ENCODE measurements at regions not wholly inside any gene's neighbourhood (a gene's known extent, or its start where the extent isn't known, plus 50 kb on each side); places are given as distances from the start of the nearest gene placed in this dataset.

DNA sequence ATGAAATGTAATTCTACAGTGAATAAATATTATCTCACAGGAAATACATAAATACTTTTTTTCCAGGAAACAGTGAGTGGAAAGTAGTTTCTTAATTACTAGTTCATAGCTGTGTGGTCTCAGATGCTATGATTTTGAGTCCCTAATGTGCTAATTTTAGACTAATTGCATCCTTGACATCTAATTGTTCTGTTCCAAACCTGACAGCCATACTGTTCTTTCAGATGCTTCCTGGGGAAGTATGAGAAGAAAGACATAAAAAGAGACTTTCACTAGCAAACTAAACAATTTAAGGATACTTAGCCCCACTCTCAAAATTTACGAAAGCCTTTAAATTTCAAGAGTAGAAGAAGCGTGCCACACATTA lies 350.9 kb upstream of the CDH20 start:
- DNase-seq (ENCODE audit: low spot score) = no peak

DNA sequence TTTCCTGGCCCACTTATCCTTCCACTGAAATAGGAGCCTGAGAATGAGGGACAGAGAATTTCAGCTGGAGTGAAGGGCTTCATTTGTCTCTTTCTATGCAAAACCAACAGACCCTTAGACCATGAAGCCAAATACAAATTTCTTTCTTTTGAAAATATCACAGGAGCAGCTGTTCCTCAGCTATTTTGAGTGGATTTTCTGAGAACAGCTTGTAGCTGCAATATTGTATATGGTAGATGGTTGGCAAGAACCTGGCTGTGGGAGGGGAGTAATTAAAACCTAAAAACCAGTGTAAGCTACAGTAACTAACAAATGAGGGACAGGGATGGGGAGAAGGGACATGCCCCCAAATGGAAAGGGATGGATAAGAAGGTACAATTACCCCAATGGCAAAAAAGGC lies 350.3 kb upstream of the CDH20 start:
- DNase-seq (ENCODE audit: low spot score) = no peak

DNA sequence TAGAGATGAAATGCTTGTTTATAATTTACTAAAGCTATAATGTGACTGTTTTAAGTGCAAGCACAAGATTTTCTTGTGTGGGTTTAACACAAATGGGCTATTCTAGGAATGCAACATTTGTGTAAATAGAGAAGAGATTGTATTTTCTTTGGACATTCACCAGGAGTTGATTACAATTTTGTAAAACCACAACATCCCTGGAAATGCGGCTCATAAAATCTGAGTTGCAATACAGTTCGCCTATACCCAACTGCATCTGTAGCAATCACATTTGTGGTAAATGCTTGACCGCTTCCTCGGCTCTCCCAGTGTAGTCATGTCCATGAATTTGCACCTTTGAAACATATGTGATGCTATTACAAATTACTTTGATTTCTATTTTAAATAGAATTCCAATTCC lies 348.7 kb upstream of the CDH20 start:
- DNase-seq (ENCODE audit: low spot score) = no peak

DNA sequence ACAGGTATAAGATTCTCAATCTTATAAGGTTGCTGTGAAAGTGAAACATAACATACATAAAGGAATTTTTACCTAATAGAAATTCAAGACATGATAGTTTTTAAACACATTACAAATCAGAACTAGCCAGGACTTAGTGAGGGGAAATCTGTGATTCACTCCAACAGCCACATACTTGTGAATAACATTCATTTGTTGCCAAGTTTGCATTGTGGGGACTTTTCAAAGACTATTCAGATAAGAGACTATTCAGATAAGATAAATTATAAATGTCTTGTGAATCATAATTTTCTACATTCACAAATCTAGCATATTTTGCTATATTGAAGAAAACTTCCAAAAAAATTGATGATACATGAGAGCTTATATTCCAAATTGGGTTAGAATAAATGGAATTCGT lies 345.3 kb upstream of the CDH20 start:
- no peak for DNase-seq (ENCODE audit: low spot score)

DNA sequence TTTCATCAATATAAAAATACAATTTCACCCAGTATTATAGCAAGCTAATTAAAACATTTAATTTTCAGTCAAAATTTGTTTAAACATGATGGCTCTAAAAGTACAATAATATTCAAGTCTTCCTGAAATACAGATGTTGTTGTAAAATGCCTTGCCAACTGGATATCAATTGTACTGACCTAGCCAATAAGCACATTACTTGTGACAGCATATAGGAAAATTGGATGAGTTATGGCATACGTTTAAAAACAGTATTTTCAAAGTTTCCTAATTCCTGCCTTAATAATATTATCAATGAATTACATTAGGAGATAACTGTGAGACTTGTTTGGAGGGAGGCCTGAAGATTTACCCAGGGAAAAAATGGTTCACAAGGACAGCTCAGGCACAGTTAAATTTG lies 336.9 kb upstream of the CDH20 start:
- no peak for DNase-seq (ENCODE audit: low spot score)

DNA sequence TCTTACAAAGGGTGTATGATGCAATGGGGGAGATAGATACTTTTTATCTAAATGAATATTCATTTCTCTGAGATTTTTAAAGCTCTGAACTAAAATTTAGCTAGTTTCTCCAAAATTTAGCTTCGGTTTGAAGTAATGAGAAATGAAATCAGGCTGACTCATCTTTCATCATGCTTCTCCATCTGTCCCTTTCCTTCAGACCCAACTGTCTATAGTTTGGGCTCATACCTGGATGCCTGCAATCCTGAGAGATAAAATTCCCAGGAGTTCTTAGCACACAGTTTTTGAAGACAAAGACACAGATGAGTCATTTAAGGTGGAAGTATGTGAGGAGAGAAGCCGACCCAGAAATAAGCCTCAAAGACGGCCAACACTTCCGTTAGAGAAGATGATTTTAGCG lies 336.4 kb upstream of the CDH20 start:
- DNase-seq (ENCODE audit: low spot score) = no peak

DNA sequence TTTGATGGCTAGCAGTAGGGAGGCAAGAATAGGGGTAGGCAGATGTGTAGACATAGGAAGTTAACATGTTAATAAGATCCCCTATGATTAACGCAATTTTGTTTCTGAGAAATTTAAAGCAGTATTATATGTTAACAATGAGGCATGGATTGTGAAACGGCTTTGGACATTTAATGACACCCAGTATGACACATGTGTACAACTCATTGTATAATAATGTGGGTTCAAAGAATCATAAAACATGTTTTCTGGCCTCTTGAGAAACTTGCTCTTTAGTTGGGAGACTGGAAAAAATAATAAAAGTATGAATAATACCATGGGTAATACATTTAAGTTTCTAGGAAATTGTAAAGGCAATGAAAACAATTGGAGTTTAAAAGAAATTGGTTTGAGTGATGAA lies 332.1 kb upstream of the CDH20 start:
- DNase-seq (ENCODE audit: low spot score) = no peak

DNA sequence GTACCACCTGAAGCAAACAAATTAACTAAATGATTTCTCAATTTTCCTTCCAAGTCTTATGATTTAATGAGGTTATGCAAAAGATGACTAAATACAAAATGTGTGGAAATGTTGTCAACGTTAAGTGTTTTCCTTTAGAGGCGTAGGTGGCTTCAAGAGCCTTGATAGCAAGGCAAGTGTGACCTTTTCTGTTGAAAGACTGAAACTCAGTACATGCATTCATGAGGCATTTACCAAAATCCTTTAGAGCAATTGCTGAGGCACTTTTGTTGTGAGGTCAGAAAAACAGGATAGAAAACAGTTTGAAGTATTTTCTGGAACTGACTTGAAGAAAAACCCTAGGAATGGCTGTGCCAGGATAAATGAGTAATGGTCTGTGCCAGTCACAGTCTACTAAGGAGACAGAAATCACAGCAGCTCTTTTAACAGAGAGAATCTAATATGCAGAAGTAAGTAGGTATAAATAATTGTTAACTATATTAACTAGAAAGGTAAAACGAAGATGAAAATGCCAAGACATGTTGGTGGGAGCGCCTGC lies 326.5 kb upstream of the CDH20 start:
- no peak for DNase-seq (ENCODE audit: low spot score)

DNA sequence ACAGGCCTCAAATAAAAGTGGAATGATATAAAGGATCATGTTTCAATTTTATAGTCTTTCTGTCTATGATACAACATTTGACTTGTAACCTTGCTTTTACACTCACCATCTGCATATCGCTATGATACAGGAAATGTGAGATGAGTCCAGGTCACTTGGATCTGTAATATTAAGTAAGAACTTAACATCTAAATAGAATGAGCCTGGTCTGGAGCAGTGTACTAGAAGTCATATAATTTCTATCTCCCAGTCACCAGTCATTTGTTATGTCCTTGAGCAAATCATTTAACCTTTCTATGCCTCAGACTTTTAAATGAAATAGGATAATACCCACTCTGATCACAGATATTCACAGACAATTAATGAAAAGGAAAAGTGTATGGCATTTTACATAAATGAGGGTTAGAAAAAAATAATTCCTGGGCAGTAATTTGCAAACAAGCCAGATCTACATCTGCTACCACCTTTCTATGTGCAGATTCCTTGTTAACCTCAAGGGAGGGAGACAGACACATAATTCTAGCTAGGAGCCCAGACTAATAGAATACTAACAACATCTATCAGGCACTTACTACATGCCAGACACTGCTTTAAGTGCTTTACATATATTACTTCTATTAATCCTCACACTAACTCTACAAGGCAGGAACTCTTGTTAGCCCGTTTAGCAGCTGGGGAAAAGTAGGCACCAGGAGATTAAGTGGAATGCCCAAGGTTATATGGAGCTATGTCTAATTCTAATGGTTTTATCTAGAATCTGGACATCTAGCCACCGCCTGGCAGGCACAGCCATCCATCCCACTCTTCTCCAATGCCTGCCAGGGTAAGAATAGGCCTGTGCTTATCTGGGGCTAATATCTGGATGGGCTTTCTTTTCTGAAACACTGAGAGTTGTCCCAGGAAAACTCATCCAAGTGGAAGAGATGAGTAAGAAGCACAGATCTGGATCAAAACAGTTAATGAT lies 313.6 kb upstream of the CDH20 start:
- no peak for DNase-seq (ENCODE audit: low spot score)

DNA sequence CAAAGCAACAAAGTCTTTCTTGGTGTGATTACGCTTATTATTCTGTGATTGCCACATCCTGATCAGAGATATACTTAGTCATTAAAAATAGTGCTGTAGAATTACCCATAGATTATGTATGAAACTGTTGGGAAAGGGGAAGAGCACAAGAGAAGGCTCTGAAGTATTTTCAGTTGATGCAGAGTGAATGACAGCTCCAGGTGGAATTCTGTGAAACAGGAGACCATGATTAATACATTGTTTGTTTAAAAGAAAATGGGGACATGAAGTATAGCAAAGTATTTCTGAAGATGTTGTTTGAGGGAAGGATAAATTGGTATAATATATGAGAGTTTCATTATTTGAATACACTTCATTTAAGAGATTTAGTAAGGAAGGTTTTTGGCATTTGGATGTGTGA lies 307.6 kb upstream of the CDH20 start:
- DNase-seq (ENCODE audit: low spot score) = no peak

DNA sequence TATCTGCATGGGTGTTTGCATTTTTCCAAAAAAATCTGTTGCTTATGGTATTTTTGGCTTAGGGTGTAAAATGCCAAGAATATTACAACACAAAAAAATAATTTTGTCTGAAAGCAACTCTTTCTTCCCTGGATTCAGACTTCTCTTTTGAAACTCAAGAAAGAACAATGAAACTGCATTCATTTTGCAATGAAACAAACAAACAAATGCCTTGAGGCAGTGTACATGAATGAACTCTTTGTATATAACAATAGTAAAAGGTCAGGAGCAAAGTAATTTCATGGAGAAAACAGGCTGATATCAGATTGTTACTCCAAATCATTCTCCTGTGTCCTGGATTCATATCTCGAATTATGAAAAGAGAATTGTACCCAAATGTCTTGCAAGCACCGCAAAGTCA lies 301.6 kb upstream of the CDH20 start:
- no peak for DNase-seq (ENCODE audit: low spot score)

DNA sequence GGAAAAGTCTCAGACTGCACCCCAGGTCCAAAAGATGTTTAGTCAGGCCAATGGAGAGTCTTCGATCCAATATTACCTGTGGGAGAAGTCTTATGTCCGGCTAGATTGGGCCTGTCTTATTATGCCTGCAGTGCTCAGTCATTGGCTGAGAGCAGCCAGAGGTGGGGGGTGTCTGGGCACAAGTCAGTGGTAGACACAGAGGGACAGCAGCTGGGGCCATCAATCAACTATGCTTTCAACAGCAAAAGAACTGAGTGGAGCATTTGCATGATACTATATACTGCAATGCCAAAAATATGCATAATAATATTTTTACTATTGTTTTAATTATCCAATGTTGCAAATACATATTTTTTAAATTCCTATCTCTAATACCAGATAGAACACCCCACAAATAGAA lies 298.6 kb upstream of the CDH20 start:
- no peak for DNase-seq (ENCODE audit: low spot score)

DNA sequence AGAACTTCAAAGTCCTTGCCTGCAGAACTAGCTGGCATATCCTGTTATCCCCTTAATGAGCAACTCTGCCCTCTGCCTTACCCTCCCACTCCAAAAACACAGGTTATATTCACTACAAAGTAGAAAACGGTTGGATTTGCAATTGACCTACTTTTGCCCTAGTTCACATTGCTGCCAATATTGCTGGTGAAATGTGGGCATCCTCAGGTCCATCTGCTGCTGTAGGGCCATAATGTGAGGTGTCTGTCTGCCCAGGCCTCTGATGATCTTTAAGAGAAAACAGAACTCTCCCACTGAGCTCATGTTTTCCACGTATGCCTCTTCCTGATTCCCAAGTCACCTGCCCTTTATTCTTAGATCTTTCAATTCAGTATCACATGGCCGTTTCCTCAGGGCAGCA lies 294.0 kb upstream of the CDH20 start:
- DNase-seq (ENCODE audit: low spot score) = no peak

DNA sequence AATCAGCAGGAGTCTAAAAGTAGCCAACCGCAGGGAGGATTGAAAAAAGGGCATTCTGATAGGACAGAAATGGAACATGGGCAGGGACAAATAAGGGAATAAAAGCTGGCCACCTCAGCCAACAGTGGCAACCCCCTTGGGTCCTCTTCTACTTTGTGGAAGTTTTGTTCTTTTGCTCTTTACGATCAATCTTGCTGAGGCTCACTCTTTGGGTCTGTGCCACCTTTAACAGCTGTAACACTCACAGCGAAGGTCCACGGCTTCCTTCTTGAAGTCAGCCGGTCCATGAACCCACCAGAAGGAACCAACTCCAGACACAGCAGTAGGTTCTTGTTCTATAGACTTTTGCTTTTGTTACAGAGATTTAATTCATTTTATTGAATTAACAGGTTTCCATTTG lies 285.4 kb upstream of the CDH20 start:
- DNase-seq (ENCODE audit: low spot score) = no peak

DNA sequence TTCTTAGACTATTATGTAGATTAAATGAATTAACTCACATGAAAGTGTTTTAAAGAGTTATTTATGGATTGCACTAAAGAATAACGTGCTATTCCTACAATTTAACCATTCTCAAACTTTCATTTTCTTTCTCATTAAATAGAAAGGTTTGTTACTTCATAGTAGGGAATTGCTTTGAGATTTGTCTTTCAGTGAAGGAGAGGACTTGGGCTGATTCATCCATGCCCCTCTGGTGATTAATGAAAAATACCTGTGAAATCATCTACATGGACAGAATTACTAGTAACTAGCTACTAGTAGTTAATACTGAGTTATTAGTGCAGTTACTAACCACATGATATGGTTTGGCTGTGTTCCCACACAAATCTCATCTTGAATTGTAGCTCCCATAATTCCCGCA lies 275.8 kb upstream of the CDH20 start:
- no peak for DNase-seq (ENCODE audit: low spot score)

DNA sequence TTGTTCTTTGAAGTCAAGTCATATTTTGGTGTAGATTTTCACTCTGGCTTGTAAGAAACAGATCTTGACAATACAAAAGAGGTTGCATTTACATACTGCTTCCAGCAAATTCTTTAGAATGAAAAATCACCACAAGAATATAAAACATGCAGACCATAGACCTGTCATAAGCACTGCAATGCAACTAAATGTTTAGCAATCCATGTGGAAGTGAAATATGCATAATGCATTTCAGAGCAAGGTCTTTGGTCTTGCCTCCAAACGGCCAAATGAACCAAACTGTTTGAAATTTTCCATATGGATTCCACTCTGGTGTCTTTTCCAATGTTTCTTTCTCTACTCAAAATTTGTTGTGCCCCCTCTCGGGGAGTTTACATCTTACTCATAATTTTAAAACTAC lies 271.0 kb upstream of the CDH20 start:
- no peak for DNase-seq (ENCODE audit: low spot score)

DNA sequence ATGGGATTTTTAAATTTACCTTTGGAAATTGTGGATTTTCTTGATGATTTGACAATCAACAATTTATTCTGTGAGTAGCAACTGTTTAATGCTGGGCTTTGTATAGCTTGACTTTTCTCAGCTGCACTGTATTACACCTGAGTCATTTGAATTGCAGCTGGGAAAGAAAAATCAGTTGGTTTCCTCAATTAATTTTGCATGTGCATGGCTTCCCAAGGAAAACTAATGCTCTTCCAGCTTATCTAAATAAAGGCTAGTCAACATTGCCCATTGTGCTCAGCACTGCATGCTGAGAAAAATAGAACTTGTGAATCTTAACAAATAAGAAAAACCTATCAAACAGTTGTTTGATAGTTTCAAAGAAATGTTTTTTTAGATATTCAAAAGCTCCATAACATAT lies 268.3 kb upstream of the CDH20 start:
- no peak for DNase-seq (ENCODE audit: low spot score)

DNA sequence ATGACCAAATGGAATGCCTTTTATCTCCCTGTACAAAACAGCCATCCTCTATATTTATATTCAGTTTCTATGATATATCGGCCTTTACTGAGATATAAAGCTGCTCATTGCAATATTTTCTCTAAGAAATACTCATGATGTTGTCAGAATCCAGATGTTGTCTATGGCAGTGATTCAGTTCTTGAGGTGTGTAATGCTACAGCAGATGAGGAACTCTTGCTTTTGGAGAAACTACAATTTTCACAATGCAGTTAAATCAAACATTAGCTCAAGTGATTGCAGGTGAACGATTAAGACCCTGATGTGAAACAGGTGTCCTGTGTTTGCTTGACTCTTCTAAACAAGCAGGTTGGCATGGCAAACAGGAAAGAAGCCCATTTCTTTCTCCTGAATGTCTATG lies 256.2 kb upstream of the CDH20 start:
- no peak for DNase-seq (ENCODE audit: low spot score)

DNA sequence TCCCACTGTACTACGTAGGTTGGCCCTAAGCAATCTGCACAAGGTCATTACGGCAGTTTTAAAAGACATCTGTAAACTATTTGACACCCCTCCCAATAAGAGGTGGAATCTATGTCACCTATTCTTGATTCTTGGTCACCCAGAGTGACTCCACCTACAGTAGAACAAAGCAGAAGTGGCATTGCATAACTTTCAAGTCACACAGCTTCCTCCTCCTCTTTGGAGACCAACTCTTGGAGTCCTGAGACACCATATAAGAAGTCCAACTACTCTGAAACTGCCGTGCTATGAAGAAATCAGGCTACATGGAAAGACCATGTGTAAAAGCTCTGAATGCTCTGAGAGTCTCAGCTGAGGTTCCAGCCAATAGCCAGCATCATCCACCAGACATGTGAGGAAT lies 253.5 kb upstream of the CDH20 start:
- no peak for DNase-seq (ENCODE audit: low spot score)

DNA sequence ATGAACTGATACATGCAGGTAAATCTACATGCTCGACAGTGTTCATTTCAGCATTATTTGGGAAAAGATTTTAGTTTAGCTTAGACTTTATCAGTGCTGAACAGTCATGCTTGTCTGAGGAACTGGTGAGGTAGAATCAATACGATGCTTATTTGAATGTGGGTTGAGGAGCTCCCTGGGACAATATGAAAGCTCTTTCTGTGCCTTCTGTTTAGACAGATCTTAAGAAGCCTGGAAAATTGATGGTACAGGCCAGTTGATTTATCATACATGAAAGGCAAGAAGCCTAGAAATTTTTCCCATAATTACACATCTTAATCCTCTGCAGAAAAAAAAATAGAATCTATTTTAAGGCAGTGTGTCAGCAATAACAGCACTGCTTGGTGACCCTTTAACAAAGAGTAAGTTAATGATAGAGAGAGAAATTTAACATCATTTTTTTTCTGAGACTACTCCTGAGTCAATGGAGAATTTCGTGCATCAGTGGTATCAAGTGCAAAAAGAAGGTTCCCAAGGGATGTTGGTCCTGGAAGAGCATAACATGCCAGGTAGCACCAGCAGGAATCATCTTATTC lies 252.2 kb upstream of the CDH20 start:
- DNase-seq (ENCODE audit: low spot score) = no peak

DNA sequence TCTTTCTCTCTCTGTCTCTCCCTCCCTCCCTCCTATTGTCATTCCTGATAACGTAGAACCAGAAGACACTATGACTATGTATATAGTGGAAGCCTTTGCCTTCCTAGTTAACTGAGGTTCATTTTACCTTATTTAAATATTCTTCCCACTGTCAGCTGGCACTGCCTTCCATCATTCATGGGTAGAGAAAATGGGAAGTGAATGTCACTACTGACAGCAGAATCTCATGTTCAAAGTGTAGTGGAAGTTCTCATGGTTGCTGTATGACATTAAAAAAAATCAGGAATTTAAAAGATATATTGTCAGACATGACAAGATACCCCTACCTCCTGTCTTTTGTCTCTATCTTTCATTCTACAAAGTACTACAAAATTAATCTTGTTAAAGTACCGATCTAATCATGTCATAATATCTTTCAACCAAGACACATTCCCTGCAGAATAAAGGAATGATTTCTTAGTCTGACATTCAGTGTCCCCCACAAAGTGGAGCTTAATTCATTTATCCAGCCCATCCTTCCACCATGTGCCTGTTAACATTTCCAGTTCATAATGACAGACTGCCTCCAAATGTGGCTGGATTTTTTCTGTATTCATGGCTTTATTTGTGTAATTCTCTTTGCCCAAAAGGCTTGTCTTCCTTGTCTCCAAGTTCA lies 250.1 kb upstream of the CDH20 start:
- no peak for DNase-seq (ENCODE audit: low spot score)

DNA sequence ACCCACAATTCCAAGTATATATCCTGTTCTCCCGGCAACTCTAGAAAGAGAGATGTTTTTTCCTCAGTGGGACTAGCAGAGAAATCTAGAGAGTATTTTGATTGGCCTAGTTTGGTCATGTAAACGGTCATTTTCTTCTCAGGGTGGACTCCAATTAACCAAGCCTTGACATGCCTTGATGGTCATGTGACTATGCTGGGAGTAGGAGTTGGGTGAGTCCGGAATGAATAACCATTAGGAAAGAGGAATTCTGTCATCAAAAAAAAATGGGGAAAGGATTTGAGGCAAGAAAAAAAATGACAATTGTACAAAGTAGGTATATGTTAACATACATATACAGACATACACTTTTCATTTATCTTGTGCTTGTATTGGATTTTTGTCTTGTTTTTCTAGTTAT lies 248.2 kb upstream of the CDH20 start:
- no peak for DNase-seq (ENCODE audit: low spot score)

DNA sequence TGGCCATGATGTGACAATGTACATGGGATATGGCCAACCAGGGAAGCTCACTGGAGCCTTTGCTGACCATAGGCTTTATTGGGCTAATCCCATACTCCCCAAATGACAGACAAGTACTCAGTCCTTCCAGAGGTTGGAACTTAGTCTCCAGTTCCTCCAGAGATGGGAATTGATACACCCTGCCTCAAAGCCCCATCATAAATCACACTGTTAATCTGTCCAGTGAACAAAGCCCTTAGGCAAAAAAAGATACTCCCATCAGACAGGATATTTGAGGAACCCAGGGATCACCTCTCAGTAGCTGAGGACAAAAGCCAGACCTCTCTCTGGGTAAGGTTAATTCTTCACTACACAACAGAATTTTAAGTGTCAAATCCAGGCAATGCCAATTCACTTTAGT lies 247.5 kb upstream of the CDH20 start:
- DNase-seq (ENCODE audit: low spot score) = no peak

Data from HuH-7.5 (cell line).